HG02571 (cell line): ENCODE measurements at regions not wholly inside any gene's neighbourhood (a gene's known extent, or its start where the extent isn't known, plus 50 kb on each side); places are given as distances from the start of the nearest gene placed in this dataset.
"Not testable (repeated sequence)": the region's sequence is repeated elsewhere in the genome, so short reads cannot be mapped to it uniquely, and the experiment has no call there.

Experiments
- ATAC-seq: cut with Tn5 transposase; IDR thresholded peaks from one replicate; pipeline ENCODE4 v1.9.1; 2021; ENCODE audit warnings: mild to moderate bottlenecking, moderate library complexity; ENCODE audit not compliant: unreplicated experiment

GRCh38 chr4:128653527-128654444, 155.7 kb upstream of the JADE1 start:
- no peak for ATAC-seq

- no peak for ATAC-seq
Observed at GRCh38 chr4:128649575-128650205, 159.8 kb upstream of the JADE1 start.

GRCh38 chr4:128649161-128649560, 160.3 kb upstream of the JADE1 start:
- ATAC-seq, result no peak

- no peak for ATAC-seq
Observed at GRCh38 chr4:128648021-128648420, 161.5 kb upstream of the JADE1 start.

- not testable (repeated sequence) for ATAC-seq
Observed at GRCh38 chr4:128646893-128647292, 162.6 kb upstream of the JADE1 start.

GRCh38 chr4:128644693-128645654, 164.5 kb upstream of the JADE1 start:
- not testable (repeated sequence) for ATAC-seq

GRCh38 chr4:128644107-128644506, 165.4 kb upstream of the JADE1 start:
- not testable (repeated sequence) for ATAC-seq

- not testable (repeated sequence) for ATAC-seq
Observed at GRCh38 chr4:128641566-128641965, 167.9 kb upstream of the JADE1 start.

- ATAC-seq, result no peak
Observed at GRCh38 chr4:128639541-128640270, 169.8 kb upstream of the JADE1 start.

- ATAC-seq, result no peak
Observed at GRCh38 chr4:128636906-128637305, 172.6 kb upstream of the JADE1 start.

GRCh38 chr4:128635955-128636560, 173.4 kb upstream of the JADE1 start:
- ATAC-seq, result no peak

GRCh38 chr4:128635141-128635954, 174.2 kb upstream of the JADE1 start:
- no peak for ATAC-seq

GRCh38 chr4:128633067-128633466, 176.4 kb upstream of the JADE1 start:
- ATAC-seq, result no peak

GRCh38 chr4:128630871-128631270, 178.6 kb upstream of the JADE1 start:
- no peak for ATAC-seq

GRCh38 chr4:128623508-128624215, 185.8 kb upstream of the JADE1 start:
- no peak for ATAC-seq

- ATAC-seq, result not testable (repeated sequence)
Observed at GRCh38 chr4:128620279-128620965, 189.1 kb upstream of the JADE1 start.

- ATAC-seq, result no peak
Observed at GRCh38 chr4:128615197-128615596, 194.3 kb upstream of the JADE1 start.

- no peak for ATAC-seq
Observed at GRCh38 chr4:128608006-128608405, 201.5 kb upstream of the JADE1 start.
